HCT116 (cell line): ENCODE measurements at regions not wholly inside any gene's neighbourhood (a gene's known extent, or its start where the extent isn't known, plus 50 kb on each side); places are given as distances from the start of the nearest gene placed in this dataset.

Source experiments
- EGR1 ChIP-seq: IDR thresholded peaks from 2 replicates; pipeline ENCODE4 v1.6.1; 2012; ENCODE audit warnings: low read depth
- EZH2 ChIP-seq: fragments of 200-600 bp; sonication (generic); IDR thresholded peaks from 2 replicates; pipeline ENCODE4 v1.6.1; 2017; ENCODE audit warnings: antibody characterized with exemption, mixed run types
- JUND ChIP-seq: IDR thresholded peaks from 2 replicates; pipeline ENCODE4 v1.6.1; 2012
- POLR2A ChIP-seq: IDR thresholded peaks from 2 replicates; pipeline ENCODE4 v1.7.0; 2011; ENCODE audit warnings: borderline replicate concordance; ENCODE audit not compliant: insufficient read depth, insufficient read length; ENCODE audit errors: extremely low read depth
- POLR2AphosphoS5 ChIP-seq: IDR thresholded peaks from 2 replicates; pipeline ENCODE4 v1.6.1; 2011; ENCODE audit warnings: mild to moderate bottlenecking, low read depth, low read length, moderate library complexity
- RAD21 ChIP-seq: IDR thresholded peaks from 2 replicates; pipeline ENCODE4 v1.6.1; 2012; ENCODE audit warnings: low read depth, mild to moderate bottlenecking
- SIN3A ChIP-seq: IDR thresholded peaks from 2 replicates; pipeline ENCODE4 v1.6.1; 2012; ENCODE audit warnings: low read depth
- SP1 ChIP-seq: IDR thresholded peaks from 2 replicates; pipeline ENCODE4 v1.6.1; 2012; ENCODE audit warnings: low read depth
- TCF7L2 ChIP-seq: IDR thresholded peaks from 2 replicates; pipeline ENCODE4 v1.7.0; 2011; ENCODE audit warnings: borderline replicate concordance, inconsistent platforms; ENCODE audit not compliant: insufficient read depth, insufficient read length; ENCODE audit errors: extremely low read depth
- ZNF274 ChIP-seq: fragments of 200-500 bp; sonication (Bioruptor generic); IDR thresholded peaks from 2 replicates; pipeline ENCODE4 v1.6.1; 2014; ENCODE audit warnings: mild to moderate bottlenecking, low read depth, low read length, inconsistent platforms
- TF ChIP-seq, protein P1 (sequence below), 3 experiments: fragments of 200-600 bp in 1 of 3; sonication (generic) in 1 of 3; IDR thresholded peaks in 2 of 3; conservative IDR thresholded peaks in 1 of 3; 2 replicates each; pipeline ENCODE4 v1.5.1; 2012 to 2017; ENCODE audit warnings: low read depth in 2 of 3, low read length in 2 of 3, antibody characterized with exemption in 1 of 3, borderline replicate concordance in 1 of 3, control low read depth in 1 of 3, mild to moderate bottlenecking in 1 of 3, mixed read lengths in 1 of 3, mixed run types in 1 of 3, moderate library complexity in 1 of 3; ENCODE audit not compliant: insufficient read depth in 1 of 3
- TF ChIP-seq, protein P2 (sequence below): IDR thresholded peaks from 2 replicates; pipeline ENCODE4 v1.6.1; 2012; ENCODE audit warnings: low read depth
- TF ChIP-seq, protein P3 (sequence below): IDR thresholded peaks from 2 replicates; pipeline ENCODE4 v1.6.1; 2012
- TF ChIP-seq, protein P4 (sequence below): IDR thresholded peaks from 2 replicates; pipeline ENCODE4 v1.6.1; 2011; ENCODE audit warnings: mild to moderate bottlenecking, low read length, moderate library complexity; ENCODE audit not compliant: insufficient replicate concordance; ENCODE audit errors: extremely low read depth

DNA sequence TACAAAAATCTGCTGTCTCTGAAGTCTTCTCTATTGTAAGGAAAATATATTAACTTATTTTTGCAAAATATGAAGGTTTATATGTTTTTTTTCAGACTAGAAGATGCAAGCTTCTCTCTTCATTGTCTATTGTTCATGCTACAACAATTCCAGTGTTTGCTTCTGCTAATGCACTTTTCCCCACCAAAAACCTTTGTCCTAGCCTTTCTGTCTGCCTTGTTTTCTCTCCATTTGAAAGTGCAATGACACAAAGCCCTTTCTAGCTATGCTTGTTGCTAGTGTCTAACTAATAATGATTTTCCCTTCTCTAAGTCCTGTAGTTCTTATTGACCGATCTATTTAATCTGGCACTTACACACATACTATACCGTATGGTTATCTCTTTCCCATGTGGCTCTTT is 369.5 kb upstream of the CELF4 start:
- TF ChIP-seq, protein P1, sequence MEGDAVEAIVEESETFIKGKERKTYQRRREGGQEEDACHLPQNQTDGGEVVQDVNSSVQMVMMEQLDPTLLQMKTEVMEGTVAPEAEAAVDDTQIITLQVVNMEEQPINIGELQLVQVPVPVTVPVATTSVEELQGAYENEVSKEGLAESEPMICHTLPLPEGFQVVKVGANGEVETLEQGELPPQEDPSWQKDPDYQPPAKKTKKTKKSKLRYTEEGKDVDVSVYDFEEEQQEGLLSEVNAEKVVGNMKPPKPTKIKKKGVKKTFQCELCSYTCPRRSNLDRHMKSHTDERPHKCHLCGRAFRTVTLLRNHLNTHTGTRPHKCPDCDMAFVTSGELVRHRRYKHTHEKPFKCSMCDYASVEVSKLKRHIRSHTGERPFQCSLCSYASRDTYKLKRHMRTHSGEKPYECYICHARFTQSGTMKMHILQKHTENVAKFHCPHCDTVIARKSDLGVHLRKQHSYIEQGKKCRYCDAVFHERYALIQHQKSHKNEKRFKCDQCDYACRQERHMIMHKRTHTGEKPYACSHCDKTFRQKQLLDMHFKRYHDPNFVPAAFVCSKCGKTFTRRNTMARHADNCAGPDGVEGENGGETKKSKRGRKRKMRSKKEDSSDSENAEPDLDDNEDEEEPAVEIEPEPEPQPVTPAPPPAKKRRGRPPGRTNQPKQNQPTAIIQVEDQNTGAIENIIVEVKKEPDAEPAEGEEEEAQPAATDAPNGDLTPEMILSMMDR (IDR thresholded peaks at IDR 0.05 in 2 of 3, conservative IDR thresholded peaks at IDR 0.05 in 1 of 3; ENCODE audit: borderline replicate concordance in 1 of 3, insufficient read depth in 1 of 3, low read depth in 2 of 3, low read length in 2 of 3) = no peak
- TF ChIP-seq POLR2A (no peak), SIN3A (no peak), RAD21 (no peak), POLR2AphosphoS5 (no peak), EZH2 (no peak), JUND (no peak), ZNF274 (no peak), SP1 (no peak), EGR1 (no peak), TCF7L2 (no peak)
- TF ChIP-seq, protein P2, sequence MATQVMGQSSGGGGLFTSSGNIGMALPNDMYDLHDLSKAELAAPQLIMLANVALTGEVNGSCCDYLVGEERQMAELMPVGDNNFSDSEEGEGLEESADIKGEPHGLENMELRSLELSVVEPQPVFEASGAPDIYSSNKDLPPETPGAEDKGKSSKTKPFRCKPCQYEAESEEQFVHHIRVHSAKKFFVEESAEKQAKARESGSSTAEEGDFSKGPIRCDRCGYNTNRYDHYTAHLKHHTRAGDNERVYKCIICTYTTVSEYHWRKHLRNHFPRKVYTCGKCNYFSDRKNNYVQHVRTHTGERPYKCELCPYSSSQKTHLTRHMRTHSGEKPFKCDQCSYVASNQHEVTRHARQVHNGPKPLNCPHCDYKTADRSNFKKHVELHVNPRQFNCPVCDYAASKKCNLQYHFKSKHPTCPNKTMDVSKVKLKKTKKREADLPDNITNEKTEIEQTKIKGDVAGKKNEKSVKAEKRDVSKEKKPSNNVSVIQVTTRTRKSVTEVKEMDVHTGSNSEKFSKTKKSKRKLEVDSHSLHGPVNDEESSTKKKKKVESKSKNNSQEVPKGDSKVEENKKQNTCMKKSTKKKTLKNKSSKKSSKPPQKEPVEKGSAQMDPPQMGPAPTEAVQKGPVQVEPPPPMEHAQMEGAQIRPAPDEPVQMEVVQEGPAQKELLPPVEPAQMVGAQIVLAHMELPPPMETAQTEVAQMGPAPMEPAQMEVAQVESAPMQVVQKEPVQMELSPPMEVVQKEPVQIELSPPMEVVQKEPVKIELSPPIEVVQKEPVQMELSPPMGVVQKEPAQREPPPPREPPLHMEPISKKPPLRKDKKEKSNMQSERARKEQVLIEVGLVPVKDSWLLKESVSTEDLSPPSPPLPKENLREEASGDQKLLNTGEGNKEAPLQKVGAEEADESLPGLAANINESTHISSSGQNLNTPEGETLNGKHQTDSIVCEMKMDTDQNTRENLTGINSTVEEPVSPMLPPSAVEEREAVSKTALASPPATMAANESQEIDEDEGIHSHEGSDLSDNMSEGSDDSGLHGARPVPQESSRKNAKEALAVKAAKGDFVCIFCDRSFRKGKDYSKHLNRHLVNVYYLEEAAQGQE = no peak
- TF ChIP-seq, protein P3, sequence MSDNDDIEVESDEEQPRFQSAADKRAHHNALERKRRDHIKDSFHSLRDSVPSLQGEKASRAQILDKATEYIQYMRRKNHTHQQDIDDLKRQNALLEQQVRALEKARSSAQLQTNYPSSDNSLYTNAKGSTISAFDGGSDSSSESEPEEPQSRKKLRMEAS = no peak
- TF ChIP-seq, protein P4, sequence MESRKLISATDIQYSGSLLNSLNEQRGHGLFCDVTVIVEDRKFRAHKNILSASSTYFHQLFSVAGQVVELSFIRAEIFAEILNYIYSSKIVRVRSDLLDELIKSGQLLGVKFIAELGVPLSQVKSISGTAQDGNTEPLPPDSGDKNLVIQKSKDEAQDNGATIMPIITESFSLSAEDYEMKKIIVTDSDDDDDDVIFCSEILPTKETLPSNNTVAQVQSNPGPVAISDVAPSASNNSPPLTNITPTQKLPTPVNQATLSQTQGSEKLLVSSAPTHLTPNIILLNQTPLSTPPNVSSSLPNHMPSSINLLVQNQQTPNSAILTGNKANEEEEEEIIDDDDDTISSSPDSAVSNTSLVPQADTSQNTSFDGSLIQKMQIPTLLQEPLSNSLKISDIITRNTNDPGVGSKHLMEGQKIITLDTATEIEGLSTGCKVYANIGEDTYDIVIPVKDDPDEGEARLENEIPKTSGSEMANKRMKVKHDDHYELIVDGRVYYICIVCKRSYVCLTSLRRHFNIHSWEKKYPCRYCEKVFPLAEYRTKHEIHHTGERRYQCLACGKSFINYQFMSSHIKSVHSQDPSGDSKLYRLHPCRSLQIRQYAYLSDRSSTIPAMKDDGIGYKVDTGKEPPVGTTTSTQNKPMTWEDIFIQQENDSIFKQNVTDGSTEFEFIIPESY = no peak
